ENCODE measurements at regions not wholly inside any gene's neighbourhood (a gene's known extent, or its start where the extent isn't known, plus 50 kb on each side); places are given as distances from the start of the nearest gene placed in this dataset.

- Histone ChIP-seq H2AFZ (ENCODE audit: low read depth, low read length) (no peak overlapping the region), H2BK5ac (ENCODE audit: low read depth, low read length, poor library complexity, severe bottlenecking) (no peak overlapping the region)
- 60% methylated on average over 5 of the region's 5 CpGs for WGBS
Measured at GRCh38 chr18:77811503-77811902, 561.9 kb downstream of the GALR1 start.

GRCh38 chr18:77815666-77816338 is 566.2 kb downstream of the GALR1 start:
- H3K4me2 ChIP-seq (ENCODE audit: low read length, poor library complexity, severe bottlenecking) = no peak overlapping the region
- no peaks in the 10 kb centered on the region for H3K27me3 ChIP-seq (ENCODE audit: control insufficient read depth in 1 of 2, insufficient read depth in 1 of 2, low read length in 2 of 2)
- peaks cover 17% of the 10 kb centered on the region for H3K9me3 ChIP-seq (ENCODE audit: control insufficient read depth, low read length)
- H3K36me3 ChIP-seq (ENCODE audit: control insufficient read depth in 1 of 2, insufficient read depth in 2 of 2, low read depth in 1 of 2, low read length in 2 of 2) = no peaks in the 10 kb centered on the region
- H2BK12ac ChIP-seq (ENCODE audit: low read length in 2 of 2) = no peak overlapping the region
- H2BK120ac ChIP-seq (ENCODE audit: low read depth, low read length) = no peak overlapping the region
- H2AFZ ChIP-seq (ENCODE audit: low read depth, low read length) = no peak overlapping the region
- no peak overlapping the region for H3K9ac ChIP-seq (ENCODE audit: low read length)
- no peak overlapping the region for H4K8ac ChIP-seq (ENCODE audit: low read length)
- no peak overlapping the region for H3K4ac ChIP-seq (ENCODE audit: low read depth in 1 of 2, low read length in 2 of 2)
- H3K14ac ChIP-seq (ENCODE audit: low read length in 2 of 2) = no peak overlapping the region
- H2AK5ac ChIP-seq (ENCODE audit: low read length, severe bottlenecking) = no peak overlapping the region
- H2BK15ac ChIP-seq (ENCODE audit: low read depth, poor library complexity, severe bottlenecking) = no peak overlapping the region
- 61% methylated on average over 3 of the region's 3 CpGs for WGBS
- no peak overlapping the region for H2BK5ac ChIP-seq (ENCODE audit: low read depth, low read length, poor library complexity, severe bottlenecking)
- no peak overlapping the region for H3K23ac ChIP-seq (ENCODE audit: low read length in 2 of 2)
- no peak overlapping the region for H4K91ac ChIP-seq (ENCODE audit: low read length)
- H3K18ac ChIP-seq (ENCODE audit: low read depth in 1 of 2, low read length in 2 of 2) = no peak overlapping the region
- H3K27ac ChIP-seq (ENCODE audit: low read length, poor library complexity, severe bottlenecking) = no peak overlapping the region
- no peaks in the 10 kb centered on the region for H3K4me1 ChIP-seq (ENCODE audit: control insufficient read depth, insufficient read depth, low read depth, low read length)
- no peaks in the 10 kb centered on the region for H3K79me1 ChIP-seq (replicated peaks; ENCODE audit: low read length, poor library complexity, severe bottlenecking)
- DNase-seq = no peak
- H3K4me3 ChIP-seq (ENCODE audit: insufficient read depth in 1 of 2, low read depth in 1 of 2, low read length in 2 of 2) = no peak overlapping the region

More at GRCh38 chr18:77811503-77811902, 561.9 kb downstream of the GALR1 start:
- H3K4me2 ChIP-seq (ENCODE audit: low read length, poor library complexity, severe bottlenecking) = no peak overlapping the region
- no peak overlapping the region for H3K4ac ChIP-seq (ENCODE audit: low read depth in 1 of 2, low read length in 2 of 2)
- H3K36me3 ChIP-seq (ENCODE audit: control insufficient read depth in 1 of 2, insufficient read depth in 2 of 2, low read depth in 1 of 2, low read length in 2 of 2) = no peaks in the 10 kb centered on the region
- H2BK15ac ChIP-seq (ENCODE audit: low read depth, poor library complexity, severe bottlenecking) = no peak overlapping the region
- no peak overlapping the region for H3K18ac ChIP-seq (ENCODE audit: low read depth in 1 of 2, low read length in 2 of 2)
- H3K14ac ChIP-seq (ENCODE audit: low read length in 2 of 2) = no peak overlapping the region
- no peak for DNase-seq
- peaks cover 6% of the 10 kb centered on the region for H3K9me3 ChIP-seq (ENCODE audit: control insufficient read depth, low read length)
- no peak overlapping the region for H4K8ac ChIP-seq (ENCODE audit: low read length)
- no peak overlapping the region for H2BK120ac ChIP-seq (ENCODE audit: low read depth, low read length)
- no peaks in the 10 kb centered on the region for H3K4me1 ChIP-seq (ENCODE audit: control insufficient read depth, insufficient read depth, low read depth, low read length)
- H3K23ac ChIP-seq (ENCODE audit: low read length in 2 of 2) = no peak overlapping the region
- H3K27ac ChIP-seq (ENCODE audit: low read length, poor library complexity, severe bottlenecking) = no peak overlapping the region
- H3K27me3 ChIP-seq (ENCODE audit: control insufficient read depth in 1 of 2, insufficient read depth in 1 of 2, low read length in 2 of 2) = no peaks in the 10 kb centered on the region
- H2AK5ac ChIP-seq (ENCODE audit: low read length, severe bottlenecking) = no peak overlapping the region
- no peak overlapping the region for H3K4me3 ChIP-seq (ENCODE audit: insufficient read depth in 1 of 2, low read depth in 1 of 2, low read length in 2 of 2)
- no peaks in the 10 kb centered on the region for H3K79me1 ChIP-seq (replicated peaks; ENCODE audit: low read length, poor library complexity, severe bottlenecking)
- no peak overlapping the region for H4K91ac ChIP-seq (ENCODE audit: low read length)
- no peak overlapping the region for H3K9ac ChIP-seq (ENCODE audit: low read length)
- no peak overlapping the region for H2BK12ac ChIP-seq (ENCODE audit: low read length in 2 of 2)

- H3K18ac ChIP-seq (ENCODE audit: low read depth in 1 of 2, low read length in 2 of 2) = no peak overlapping the region
- H3K4me1 ChIP-seq (ENCODE audit: control insufficient read depth, insufficient read depth, low read depth, low read length) = no peaks in the 10 kb centered on the region
- H3K14ac ChIP-seq (ENCODE audit: low read length in 2 of 2) = no peak overlapping the region
- H3K27me3 ChIP-seq (ENCODE audit: control insufficient read depth in 1 of 2, insufficient read depth in 1 of 2, low read length in 2 of 2) = no peaks in the 10 kb centered on the region
- H2AK5ac ChIP-seq (ENCODE audit: low read length, severe bottlenecking) = no peak overlapping the region
- H3K9ac ChIP-seq (ENCODE audit: low read length) = no peak overlapping the region
- H2BK15ac ChIP-seq (ENCODE audit: low read depth, poor library complexity, severe bottlenecking) = no peak overlapping the region
- H2BK5ac ChIP-seq (ENCODE audit: low read depth, low read length, poor library complexity, severe bottlenecking) = no peak overlapping the region
- no peak overlapping the region for H2BK12ac ChIP-seq (ENCODE audit: low read length in 2 of 2)
- H4K91ac ChIP-seq (ENCODE audit: low read length) = no peak overlapping the region
- H3K79me1 ChIP-seq (replicated peaks; ENCODE audit: low read length, poor library complexity, severe bottlenecking) = no peaks in the 10 kb centered on the region
- H3K4me2 ChIP-seq (ENCODE audit: low read length, poor library complexity, severe bottlenecking) = no peak overlapping the region
- no peak for DNase-seq
- H3K4me3 ChIP-seq (ENCODE audit: insufficient read depth in 1 of 2, low read depth in 1 of 2, low read length in 2 of 2) = no peak overlapping the region
- H3K9me3 ChIP-seq (ENCODE audit: control insufficient read depth, low read length) = peaks cover 17% of the 10 kb centered on the region
- H2AFZ ChIP-seq (ENCODE audit: low read depth, low read length) = no peak overlapping the region
- H4K8ac ChIP-seq (ENCODE audit: low read length) = no peak overlapping the region
- 40% methylated on average over 1 of the region's 1 CpG for WGBS
- H3K27ac ChIP-seq (ENCODE audit: low read length, poor library complexity, severe bottlenecking) = no peak overlapping the region
- H2BK120ac ChIP-seq (ENCODE audit: low read depth, low read length) = no peak overlapping the region
- H3K23ac ChIP-seq (ENCODE audit: low read length in 2 of 2) = no peak overlapping the region
- H3K4ac ChIP-seq (ENCODE audit: low read depth in 1 of 2, low read length in 2 of 2) = no peak overlapping the region
- H3K36me3 ChIP-seq (ENCODE audit: control insufficient read depth in 1 of 2, insufficient read depth in 2 of 2, low read depth in 1 of 2, low read length in 2 of 2) = no peaks in the 10 kb centered on the region
Measured at GRCh38 chr18:77818328-77818727, 568.7 kb downstream of the GALR1 start.

GRCh38 chr18:77820472-77820871 is 570.8 kb downstream of the GALR1 start:
- no peak overlapping the region for H2AK5ac ChIP-seq (ENCODE audit: low read length, severe bottlenecking)
- no peaks in the 10 kb centered on the region for H3K36me3 ChIP-seq (ENCODE audit: control insufficient read depth in 1 of 2, insufficient read depth in 2 of 2, low read depth in 1 of 2, low read length in 2 of 2)
- H3K9me3 ChIP-seq (ENCODE audit: control insufficient read depth, low read length) = peaks cover 20% of the 10 kb centered on the region
- H4K8ac ChIP-seq (ENCODE audit: low read length) = no peak overlapping the region
- 88% methylated on average over 14 of the region's 14 CpGs for WGBS
- no peak overlapping the region for H2BK12ac ChIP-seq (ENCODE audit: low read length in 2 of 2)
- H3K9ac ChIP-seq (ENCODE audit: low read length) = no peak overlapping the region
- no peak for DNase-seq
- no peak overlapping the region for H3K23ac ChIP-seq (ENCODE audit: low read length in 2 of 2)
- H3K27ac ChIP-seq (ENCODE audit: low read length, poor library complexity, severe bottlenecking) = no peak overlapping the region
- no peak overlapping the region for H3K4ac ChIP-seq (ENCODE audit: low read depth in 1 of 2, low read length in 2 of 2)
- H2BK120ac ChIP-seq (ENCODE audit: low read depth, low read length) = no peak overlapping the region
- H3K27me3 ChIP-seq (ENCODE audit: control insufficient read depth in 1 of 2, insufficient read depth in 1 of 2, low read length in 2 of 2) = no peaks in the 10 kb centered on the region
- no peaks in the 10 kb centered on the region for H3K4me1 ChIP-seq (ENCODE audit: control insufficient read depth, insufficient read depth, low read depth, low read length)
- H3K79me1 ChIP-seq (replicated peaks; ENCODE audit: low read length, poor library complexity, severe bottlenecking) = no peaks in the 10 kb centered on the region
- H2BK5ac ChIP-seq (ENCODE audit: low read depth, low read length, poor library complexity, severe bottlenecking) = no peak overlapping the region
- H3K14ac ChIP-seq (ENCODE audit: low read length in 2 of 2) = no peak overlapping the region
- no peak overlapping the region for H2AFZ ChIP-seq (ENCODE audit: low read depth, low read length)
- no peak overlapping the region for H2BK15ac ChIP-seq (ENCODE audit: low read depth, poor library complexity, severe bottlenecking)
- H4K91ac ChIP-seq (ENCODE audit: low read length) = no peak overlapping the region
- no peak overlapping the region for H3K18ac ChIP-seq (ENCODE audit: low read depth in 1 of 2, low read length in 2 of 2)
- peak overlapping the region in 1 of 2 experiments; percentile 9 for H3K4me3 ChIP-seq (ENCODE audit: insufficient read depth in 1 of 2, low read depth in 1 of 2, low read length in 2 of 2)
- no peak overlapping the region for H3K4me2 ChIP-seq (ENCODE audit: low read length, poor library complexity, severe bottlenecking)

All from mesenchymal stem cell (in vitro differentiated cells and primary cell).